ENCODE measurements at regions not wholly inside any gene's neighbourhood (a gene's known extent, or its start where the extent isn't known, plus 50 kb on each side); places are given as distances from the start of the nearest gene placed in this dataset.

GRCh38 chr5:9951865-9952516 lies 297.7 kb downstream of the ATPSCKMT start:
- TF ChIP-seq CTCF (IDR thresholded peaks at IDR 0.05; ENCODE audit: poor library complexity, severe bottlenecking) = no peak
- TF ChIP-seq, protein P1, sequence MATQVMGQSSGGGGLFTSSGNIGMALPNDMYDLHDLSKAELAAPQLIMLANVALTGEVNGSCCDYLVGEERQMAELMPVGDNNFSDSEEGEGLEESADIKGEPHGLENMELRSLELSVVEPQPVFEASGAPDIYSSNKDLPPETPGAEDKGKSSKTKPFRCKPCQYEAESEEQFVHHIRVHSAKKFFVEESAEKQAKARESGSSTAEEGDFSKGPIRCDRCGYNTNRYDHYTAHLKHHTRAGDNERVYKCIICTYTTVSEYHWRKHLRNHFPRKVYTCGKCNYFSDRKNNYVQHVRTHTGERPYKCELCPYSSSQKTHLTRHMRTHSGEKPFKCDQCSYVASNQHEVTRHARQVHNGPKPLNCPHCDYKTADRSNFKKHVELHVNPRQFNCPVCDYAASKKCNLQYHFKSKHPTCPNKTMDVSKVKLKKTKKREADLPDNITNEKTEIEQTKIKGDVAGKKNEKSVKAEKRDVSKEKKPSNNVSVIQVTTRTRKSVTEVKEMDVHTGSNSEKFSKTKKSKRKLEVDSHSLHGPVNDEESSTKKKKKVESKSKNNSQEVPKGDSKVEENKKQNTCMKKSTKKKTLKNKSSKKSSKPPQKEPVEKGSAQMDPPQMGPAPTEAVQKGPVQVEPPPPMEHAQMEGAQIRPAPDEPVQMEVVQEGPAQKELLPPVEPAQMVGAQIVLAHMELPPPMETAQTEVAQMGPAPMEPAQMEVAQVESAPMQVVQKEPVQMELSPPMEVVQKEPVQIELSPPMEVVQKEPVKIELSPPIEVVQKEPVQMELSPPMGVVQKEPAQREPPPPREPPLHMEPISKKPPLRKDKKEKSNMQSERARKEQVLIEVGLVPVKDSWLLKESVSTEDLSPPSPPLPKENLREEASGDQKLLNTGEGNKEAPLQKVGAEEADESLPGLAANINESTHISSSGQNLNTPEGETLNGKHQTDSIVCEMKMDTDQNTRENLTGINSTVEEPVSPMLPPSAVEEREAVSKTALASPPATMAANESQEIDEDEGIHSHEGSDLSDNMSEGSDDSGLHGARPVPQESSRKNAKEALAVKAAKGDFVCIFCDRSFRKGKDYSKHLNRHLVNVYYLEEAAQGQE (IDR thresholded peaks at IDR 0.05; ENCODE audit: borderline replicate concordance) = no peak
- no peak for TF ChIP-seq EP300 (conservative IDR thresholded peaks at IDR 0.05; ENCODE audit: poor library complexity, severe bottlenecking)
- no peak for TF ChIP-seq EZH2 (IDR thresholded peaks at IDR 0.05; ENCODE audit: borderline replicate concordance, insufficient read depth, low read length, poor library complexity, severe bottlenecking)
- TF ChIP-seq RAD21 (conservative IDR thresholded peaks at IDR 0.05) = no peak
- TF ChIP-seq POLR2AphosphoS5 (IDR thresholded peaks at IDR 0.05) = no peak
- no peak for TF ChIP-seq SMC3 (conservative IDR thresholded peaks at IDR 0.05; ENCODE audit: poor library complexity)

Data from neural cell (in vitro differentiated cells).